Caco-2 (cell line): ENCODE measurements at regions not wholly inside any gene's neighbourhood (a gene's known extent, or its start where the extent isn't known, plus 50 kb on each side); places are given as distances from the start of the nearest gene placed in this dataset.

Experiments
- BruUV-seq: library from RNA; stranded (reverse); fragments of 400-500 nt; replicated peaks from 2 replicates; lab custom pipeline; 2021; lab: Mats Ljungman, UMichigan
- CTCF ChIA-PET: fragments of 300-600 bp; sonication (Branson Sonifier 250); formaldehyde crosslinking; loops from one replicate; lab custom pipeline; 2022; ENCODE audit warnings: antibody characterized with exemption; lab: Charles Lee
- POLR2A ChIA-PET: fragments of 300-600 bp; sonication (Branson Sonifier 250); formaldehyde crosslinking; loops from one replicate; lab custom pipeline; 2022; ENCODE audit warnings: antibody characterized with exemption; lab: Charles Lee
- DNase-seq, 2 experiments: peaks; one replicate each; pipeline versions ENCODE4 v3.0.0 to v3.0.0-alpha.2; 2020 to 2022
- H3K27me3 ChIP-seq: replicated peaks from 2 replicates; pipeline ENCODE4 v1.6.0; 2011; ENCODE audit warnings: low read length; ENCODE audit not compliant: control insufficient read depth, insufficient read depth
- H3K36me3 ChIP-seq: 2 replicates; pipeline ENCODE4 v1.5.1; 2011; ENCODE audit warnings: low read length; ENCODE audit not compliant: control insufficient read depth, insufficient read depth
- H3K4me1 ChIP-seq: fragments of 250-450 bp; sonication (Bioruptor Pico); 2 replicates; pipeline ENCODE4 v1.5.1; 2020; ENCODE audit warnings: mild to moderate bottlenecking
- H3K4me3 ChIP-seq: 2 replicates; pipeline ENCODE4 v1.5.1; 2011; ENCODE audit warnings: low read depth, mild to moderate bottlenecking, control low read depth, low read length
- H3K9me3 ChIP-seq: fragments of 250-450 bp; sonication (Bioruptor Pico); 2 replicates; pipeline ENCODE4 v1.5.1; 2020; ENCODE audit warnings: mild to moderate bottlenecking, moderate library complexity
- H3K27ac Mint-ChIP-seq: one replicate; pipeline ENCODE4 v1.8.0; 2022; ENCODE audit warnings: mixed read lengths; ENCODE audit not compliant: unreplicated experiment
- H3K27me3 Mint-ChIP-seq: one replicate; pipeline ENCODE4 v1.8.0; 2022; ENCODE audit warnings: mixed read lengths; ENCODE audit not compliant: insufficient read depth, unreplicated experiment
- H3K36me3 Mint-ChIP-seq: one replicate; pipeline ENCODE4 v1.8.0; 2022; ENCODE audit warnings: mild to moderate bottlenecking, mixed read lengths; ENCODE audit not compliant: insufficient read depth, unreplicated experiment
- H3K4me1 Mint-ChIP-seq: one replicate; pipeline ENCODE4 v1.8.0; 2022; ENCODE audit warnings: low read depth, mixed read lengths; ENCODE audit not compliant: unreplicated experiment
- H3K4me3 Mint-ChIP-seq: one replicate; pipeline ENCODE4 v1.8.0; 2022; ENCODE audit warnings: mild to moderate bottlenecking, moderate library complexity, mixed read lengths; ENCODE audit not compliant: unreplicated experiment
- H3K9me3 Mint-ChIP-seq: one replicate; pipeline ENCODE4 v1.8.0; 2022; ENCODE audit warnings: mixed read lengths; ENCODE audit not compliant: unreplicated experiment
- CTCF ChIP-seq, 2 experiments: fragments of 200-600 bp in 1 of 2; IDR thresholded peaks; 1 replicate in 1 of 2; 2 replicates in 1 of 2; pipeline versions ENCODE4 v1.5.1 to v1.8.0; 2011 to 2022; ENCODE audit warnings: antibody characterized with exemption in 1 of 2, control low read depth in 1 of 2, inconsistent platforms in 1 of 2, low read depth in 1 of 2, low read length in 1 of 2, mild to moderate bottlenecking in 1 of 2, moderate library complexity in 1 of 2; ENCODE audit not compliant: insufficient read depth in 1 of 2, severe bottlenecking in 1 of 2, unreplicated experiment in 1 of 2
- intact Hi-C: fragments of 100-400 bp; cut with micrococcal nuclease; formaldehyde crosslinking; loops from one replicate; pipeline ENCODE4 v1.10.0; 2022; ENCODE audit not compliant: unreplicated experiment

- peak in 1 of 2 experiments; percentile 21 for DNase-seq
- POLR2A ChIA-PET, result no interaction called here
- no peak overlapping the region for H3K4me3 ChIP-seq
- no TSS peak for BruUV-seq
- intact Hi-C loops, result loop anchor here (5.0 kb wide), 4 partner anchors 231 to 1446 kb away; no protein-coding TSS in a partner anchor
- H3K4me3 Mint-ChIP-seq, result no peak overlapping the region
- peak; percentile 44 to 72 for TF ChIP-seq CTCF (IDR thresholded peaks at IDR 0.05; ENCODE audit: insufficient read depth in 1 of 2, low read depth in 1 of 2, low read length in 1 of 2, severe bottlenecking in 1 of 2, unreplicated experiment in 1 of 2)
- H3K4me1 ChIP-seq, result no peaks in the 10 kb centered on the region
- CTCF ChIA-PET, result interaction anchor here (0.5 to 1.0 kb wide), 2 partner anchors 230 to 1572 kb away, joined by 3 to 7 read pairs; no protein-coding TSS in a partner anchor
- no peaks in the 10 kb centered on the region for H3K36me3 ChIP-seq
- no peak overlapping the region for H3K27ac Mint-ChIP-seq
- no peaks in the 10 kb centered on the region for H3K36me3 Mint-ChIP-seq
- H3K27me3 Mint-ChIP-seq, result no peaks in the 10 kb centered on the region
- no peaks in the 10 kb centered on the region for H3K4me1 Mint-ChIP-seq
- no peaks in the 10 kb centered on the region for H3K27me3 ChIP-seq
- no peaks in the 10 kb centered on the region for H3K9me3 ChIP-seq
- H3K9me3 Mint-ChIP-seq, result no peaks in the 10 kb centered on the region
These were observed 1952.6 kb downstream of the MAT2B start for GRCh38 chr5:165457859-165458481.

DNA sequence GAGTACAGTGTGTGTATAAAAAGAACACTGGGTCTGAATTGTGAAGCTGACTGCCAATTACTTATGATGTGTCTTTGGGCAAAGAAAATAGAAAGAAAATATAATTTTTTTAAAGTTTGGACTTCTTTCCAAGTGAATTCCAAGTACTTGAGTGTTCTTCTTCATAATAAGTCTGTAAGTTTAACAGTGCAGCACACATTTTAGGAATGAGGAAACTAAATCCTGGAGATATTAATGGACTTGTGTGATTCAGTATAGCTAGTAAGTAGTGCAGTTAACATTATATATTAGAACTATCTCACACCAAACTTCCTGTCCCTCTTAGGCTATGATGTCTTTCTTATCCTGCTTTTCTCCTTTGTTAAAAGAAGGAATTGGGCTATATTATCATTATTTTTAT lies 1953.8 kb downstream of the MAT2B start:
- no peaks in the 10 kb centered on the region for H3K27me3 ChIP-seq
- H3K27ac Mint-ChIP-seq, result no peak overlapping the region
- TF ChIP-seq CTCF (IDR thresholded peaks at IDR 0.05; ENCODE audit: insufficient read depth in 1 of 2, low read depth in 1 of 2, low read length in 1 of 2, severe bottlenecking in 1 of 2, unreplicated experiment in 1 of 2), result no peak
- no peaks in the 10 kb centered on the region for H3K36me3 Mint-ChIP-seq
- no peaks in the 10 kb centered on the region for H3K4me1 Mint-ChIP-seq
- CTCF ChIA-PET, result no interaction called here
- H3K4me3 ChIP-seq, result no peak overlapping the region
- no peak overlapping the region for H3K4me3 Mint-ChIP-seq
- POLR2A ChIA-PET, result no interaction called here
- BruUV-seq, result no TSS peak
- no peaks in the 10 kb centered on the region for H3K9me3 Mint-ChIP-seq
- no peaks in the 10 kb centered on the region for H3K9me3 ChIP-seq
- no peak for DNase-seq
- intact Hi-C loops, result loop anchor here (5.0 kb wide), 4 partner anchors 232 to 1447 kb away; no protein-coding TSS in a partner anchor
- H3K36me3 ChIP-seq, result no peaks in the 10 kb centered on the region
- no peaks in the 10 kb centered on the region for H3K27me3 Mint-ChIP-seq
- H3K4me1 ChIP-seq, result no peaks in the 10 kb centered on the region

DNA sequence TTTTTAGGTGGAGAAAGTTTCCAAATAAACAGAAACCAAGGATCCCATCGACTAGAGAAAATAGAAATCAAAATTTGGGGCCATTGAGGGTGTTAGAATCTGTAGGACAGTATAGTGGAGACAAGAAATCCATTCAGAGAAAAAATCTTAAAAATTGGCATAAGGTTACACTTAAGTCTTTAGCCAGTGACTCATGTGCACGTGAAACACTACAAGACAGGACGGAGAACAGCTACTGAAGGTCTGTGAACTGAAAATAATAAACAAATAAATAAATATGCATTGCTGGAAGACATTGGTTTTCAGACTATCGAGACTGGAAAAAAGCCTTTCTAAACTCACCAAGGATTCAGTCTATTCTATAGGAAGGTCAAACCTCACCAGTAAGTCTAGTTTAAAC lies 1955.5 kb downstream of the MAT2B start:
- DNase-seq, result no peak
- no TSS peak for BruUV-seq
- no peaks in the 10 kb centered on the region for H3K9me3 Mint-ChIP-seq
- no peaks in the 10 kb centered on the region for H3K27me3 Mint-ChIP-seq
- Histone ChIP-seq H3K4me3 (no peak overlapping the region), H3K36me3 (no peaks in the 10 kb centered on the region), H3K4me1 (no peaks in the 10 kb centered on the region), H3K9me3 (no peaks in the 10 kb centered on the region), H3K27me3 (no peaks in the 10 kb centered on the region)
- H3K27ac Mint-ChIP-seq, result no peak overlapping the region
- no peaks in the 10 kb centered on the region for H3K36me3 Mint-ChIP-seq
- ChIA-PET POLR2A (no interaction called here), CTCF (no interaction called here)
- intact Hi-C loops, result no loop called here
- no peaks in the 10 kb centered on the region for H3K4me1 Mint-ChIP-seq
- TF ChIP-seq CTCF (IDR thresholded peaks at IDR 0.05; ENCODE audit: insufficient read depth in 1 of 2, low read depth in 1 of 2, low read length in 1 of 2, severe bottlenecking in 1 of 2, unreplicated experiment in 1 of 2), result no peak
- H3K4me3 Mint-ChIP-seq, result no peak overlapping the region
